ENCODE measurements at regions not wholly inside any gene's neighbourhood (a gene's known extent, or its start where the extent isn't known, plus 50 kb on each side); places are given as distances from the start of the nearest gene placed in this dataset.

GRCh38 chr12:127158385-127159061, 1108.4 kb upstream of the TMEM132C start:
- H3K9ac ChIP-seq (ENCODE audit: low read length): no peak overlapping the region
- 0 out of 2 replicates have a peak, but pooled peaks cover 5% of the 10 kb centered on the region for H3K9me3 ChIP-seq (ENCODE audit: low read length)
- ATAC-seq: no peak
- H3K27me3 ChIP-seq (ENCODE audit: low read length): no peaks in the 10 kb centered on the region
- no TSS peak for BruUV-seq (replicated peaks)
- TF ChIP-seq EZH2phosphoT487 (IDR thresholded peaks at IDR 0.05; ENCODE audit: borderline replicate concordance, low read length) (no peak), CTCF (conservative IDR thresholded peaks at IDR 0.05; ENCODE audit: low read depth, low read length) (no peak), EZH2 (IDR thresholded peaks at IDR 0.05; ENCODE audit: low read length, unreplicated experiment) (no peak)
- POLR2A ChIA-PET (ENCODE audit: unreplicated experiment): no interaction called here
- H3K9me2 ChIP-seq (replicated peaks; ENCODE audit: low read length): no peaks in the 10 kb centered on the region
- H3K4me1 ChIP-seq (ENCODE audit: insufficient read depth, low read length): peaks cover 12% of the 10 kb centered on the region
- H3K27ac ChIP-seq (ENCODE audit: low read length): no peak overlapping the region
- CTCF ChIA-PET: no interaction called here
- no peak for DNase-seq
- H2AFZ ChIP-seq (ENCODE audit: low read length): no peak overlapping the region
- no peaks in the 10 kb centered on the region for H3K36me3 ChIP-seq (ENCODE audit: low read depth, low read length)
- no peaks in the 10 kb centered on the region for H3F3A ChIP-seq (ENCODE audit: low read length, unreplicated experiment)
- intact Hi-C loops (cut with micrococcal nuclease): no loop called here
- H3K79me2 ChIP-seq (ENCODE audit: low read length): no peaks in the 10 kb centered on the region
- H3K4me3 ChIP-seq (ENCODE audit: low read length): no peak overlapping the region
- no peaks in the 10 kb centered on the region for H4K20me1 ChIP-seq (ENCODE audit: low read length)
- H3K4me2 ChIP-seq (ENCODE audit: low read length): no peak overlapping the region

GRCh38 chr12:127161466-127161865, 1105.5 kb upstream of the TMEM132C start:
- no peak for ATAC-seq
- BruUV-seq (replicated peaks): no TSS peak
- POLR2A ChIA-PET (ENCODE audit: unreplicated experiment): no interaction called here

More at GRCh38 chr12:127161466-127161865, 1105.5 kb upstream of the TMEM132C start:
- H3K4me1 ChIP-seq (ENCODE audit: insufficient read depth, low read length): peaks cover 20% of the 10 kb centered on the region
- H3K9me2 ChIP-seq (replicated peaks; ENCODE audit: low read length): no peaks in the 10 kb centered on the region
- 0 out of 2 replicates have a peak, but pooled peaks cover 5% of the 10 kb centered on the region for H3K9me3 ChIP-seq (ENCODE audit: low read length)
- no peaks in the 10 kb centered on the region for H4K20me1 ChIP-seq (ENCODE audit: low read length)
- TF ChIP-seq CTCF (conservative IDR thresholded peaks at IDR 0.05; ENCODE audit: low read depth, low read length): no peak
- no peak for TF ChIP-seq EZH2 (IDR thresholded peaks at IDR 0.05; ENCODE audit: low read length, unreplicated experiment)
- no peak for TF ChIP-seq EZH2phosphoT487 (IDR thresholded peaks at IDR 0.05; ENCODE audit: borderline replicate concordance, low read length)
- no peak overlapping the region for H3K27ac ChIP-seq (ENCODE audit: low read length)
- H3K4me3 ChIP-seq (ENCODE audit: low read length): no peak overlapping the region
- no peaks in the 10 kb centered on the region for H3K79me2 ChIP-seq (ENCODE audit: low read length)
- H3K4me2 ChIP-seq (ENCODE audit: low read length): no peak overlapping the region
- H3K27me3 ChIP-seq (ENCODE audit: low read length): no peaks in the 10 kb centered on the region
- H3K36me3 ChIP-seq (ENCODE audit: low read depth, low read length): no peaks in the 10 kb centered on the region
- DNase-seq: no peak
- CTCF ChIA-PET: no interaction called here
- intact Hi-C loops (cut with micrococcal nuclease): loop anchor here (5.0 kb wide), 1 partner anchor 34 kb away; no protein-coding TSS in a partner anchor
- H3K9ac ChIP-seq (ENCODE audit: low read length): no peak overlapping the region
- H3F3A ChIP-seq (ENCODE audit: low read length, unreplicated experiment): no peaks in the 10 kb centered on the region
- no peak overlapping the region for H2AFZ ChIP-seq (ENCODE audit: low read length)

All from PC-3 (cell line).